HG02642 (cell line): ENCODE measurements at regions not wholly inside any gene's neighbourhood (a gene's known extent, or its start where the extent isn't known, plus 50 kb on each side); places are given as distances from the start of the nearest gene placed in this dataset.
"Not testable (repeated sequence)": the region's sequence is repeated elsewhere in the genome, so short reads cannot be mapped to it uniquely, and the experiment has no call there.

Experiments
- ATAC-seq: cut with Tn5 transposase; IDR thresholded peaks from one replicate; pipeline ENCODE4 v1.9.1; 2021; ENCODE audit warnings: mild to moderate bottlenecking; ENCODE audit not compliant: unreplicated experiment, poor library complexity

GRCh38 chr3:137198374-137198773 lies 240.6 kb downstream of the IL20RB start:
- not testable (repeated sequence) for ATAC-seq

- ATAC-seq, result no peak
These were observed 241.9 kb downstream of the IL20RB start for GRCh38 chr3:137199678-137200077.

GRCh38 chr3:137201066-137201465 lies 243.3 kb downstream of the IL20RB start:
- ATAC-seq, result no peak

- no peak for ATAC-seq
These were observed 245.2 kb downstream of the IL20RB start for GRCh38 chr3:137202941-137203340.

GRCh38 chr3:137204409-137204808 lies 246.6 kb downstream of the IL20RB start:
- ATAC-seq, result no peak

GRCh38 chr3:137205394-137206045 lies 247.7 kb downstream of the IL20RB start:
- ATAC-seq, result no peak

- no peak for ATAC-seq
These were observed 249.8 kb downstream of the IL20RB start for GRCh38 chr3:137207616-137208015.

GRCh38 chr3:137217733-137218132 lies 259.9 kb downstream of the IL20RB start:
- no peak for ATAC-seq

- no peak for ATAC-seq
These were observed 262.1 kb downstream of the IL20RB start for GRCh38 chr3:137219801-137220445.

GRCh38 chr3:137222736-137223225 lies 265.0 kb downstream of the IL20RB start:
- no peak for ATAC-seq

- no peak for ATAC-seq
These were observed 266.7 kb downstream of the IL20RB start for GRCh38 chr3:137224464-137224863.

- ATAC-seq, result no peak
These were observed 285.1 kb downstream of the IL20RB start for GRCh38 chr3:137242836-137243400.

GRCh38 chr3:137246491-137246890 lies 288.7 kb downstream of the IL20RB start:
- no peak for ATAC-seq

- ATAC-seq, result no peak
These were observed 291.6 kb downstream of the IL20RB start for GRCh38 chr3:137249311-137249940.

GRCh38 chr3:137259089-137259488 lies 301.3 kb downstream of the IL20RB start:
- ATAC-seq, result no peak

- ATAC-seq, result no peak
These were observed 301.9 kb downstream of the IL20RB start for GRCh38 chr3:137259701-137260100.

GRCh38 chr3:137264071-137264820 lies 306.5 kb downstream of the IL20RB start:
- no peak for ATAC-seq

- no peak for ATAC-seq
These were observed 307.1 kb downstream of the IL20RB start for GRCh38 chr3:137264843-137265330.

GRCh38 chr3:137282871-137283270 lies 325.1 kb downstream of the IL20RB start:
- no peak for ATAC-seq

GRCh38 chr3:137285924-137286323 lies 328.1 kb downstream of the IL20RB start:
- ATAC-seq, result no peak
